Common myeloid progenitor, CD34-positive (primary cell): ENCODE measurements at regions not wholly inside any gene's neighbourhood (a gene's known extent, or its start where the extent isn't known, plus 50 kb on each side); places are given as distances from the start of the nearest gene placed in this dataset.

Source experiments
- CTCF ChIA-PET: fragments of 350-600 bp; sonication (Branson Sonifier 250); formaldehyde crosslinking; loops from one replicate; lab custom pipeline; 2021; ENCODE audit warnings: antibody characterized with exemption; lab: Charles Lee
- POLR2A ChIA-PET: fragments of 350-600 bp; sonication (Branson Sonifier 250); formaldehyde crosslinking; loops from one replicate; lab custom pipeline; 2021; ENCODE audit warnings: antibody characterized with exemption; lab: Charles Lee
- DNase-seq, 3 donors: peaks; one replicate each; pipeline versions ENCODE4 v3.0.0 to v3.0.0-alpha.2; 2013
- H3K27ac ChIP-seq, 2 experiments: 1 replicate in 1 of 2; 2 replicates in 1 of 2; pipeline ENCODE4 v1.7.0; 2013; ENCODE audit warnings: inconsistent platforms in 2 of 2, low read length in 2 of 2, mild to moderate bottlenecking in 2 of 2, low read depth in 1 of 2, moderate library complexity in 1 of 2; ENCODE audit not compliant: severe bottlenecking in 2 of 2, insufficient read depth in 1 of 2, poor library complexity in 1 of 2
- H3K27me3 ChIP-seq, 5 experiments: replicated peaks in 2 of 5; 1 replicate in 3 of 5; 2 replicates in 2 of 5; pipeline versions ENCODE4 v1.6.1 to v1.7.0; 2013; ENCODE audit warnings: low read length in 4 of 5, mild to moderate bottlenecking in 2 of 5, moderate library complexity in 2 of 5, inconsistent platforms in 1 of 5; ENCODE audit not compliant: insufficient read depth in 5 of 5, control insufficient read depth in 4 of 5
- H3K36me3 ChIP-seq, 4 experiments: 1 replicate in 2 of 4; 2 replicates in 2 of 4; pipeline versions ENCODE4 v1.6.1 to v1.7.0; 2013; ENCODE audit warnings: low read length in 3 of 4, control low read depth in 1 of 4, mild to moderate bottlenecking in 1 of 4; ENCODE audit not compliant: control insufficient read depth in 4 of 4, insufficient read depth in 4 of 4
- H3K4me1 ChIP-seq, 4 experiments: 1 replicate in 3 of 4; 2 replicates in 1 of 4; pipeline versions ENCODE4 v1.6.1 to v1.7.1; 2013; ENCODE audit warnings: low read length in 3 of 4, mild to moderate bottlenecking in 3 of 4, control low read depth in 1 of 4, inconsistent platforms in 1 of 4, moderate library complexity in 1 of 4; ENCODE audit not compliant: control insufficient read depth in 4 of 4, insufficient read depth in 4 of 4; ENCODE audit errors: control extremely low read depth in 1 of 4
- H3K4me3 ChIP-seq, 7 experiments: 1 replicate in 4 of 7; 2 replicates in 3 of 7; pipeline versions ENCODE4 v1.5.1 to v1.7.0; 2013; ENCODE audit warnings: mild to moderate bottlenecking in 7 of 7, low read length in 6 of 7, moderate library complexity in 6 of 7, inconsistent platforms in 2 of 7, low read depth in 2 of 7, control low read depth in 1 of 7; ENCODE audit not compliant: insufficient read depth in 4 of 7, control insufficient read depth in 1 of 7; ENCODE audit errors: extremely low read depth in 1 of 7
- H3K9me3 ChIP-seq, 5 experiments: 1 replicate in 4 of 5; 2 replicates in 1 of 5; pipeline versions ENCODE4 v1.6.1 to v1.7.1; 2013; ENCODE audit warnings: low read length in 4 of 5, mild to moderate bottlenecking in 2 of 5, inconsistent platforms in 1 of 5, low read depth in 1 of 5, moderate library complexity in 1 of 5; ENCODE audit not compliant: control insufficient read depth in 4 of 5, insufficient read depth in 2 of 5; ENCODE audit errors: control extremely low read depth in 1 of 5
- WGBS: methylation state at CpG from one replicate; pipeline ENCODE4 v1.1.5; 2013; ENCODE audit not compliant: insufficient coverage; 5-methylcytosine and 5-hydroxymethylcytosine counted together

DNA sequence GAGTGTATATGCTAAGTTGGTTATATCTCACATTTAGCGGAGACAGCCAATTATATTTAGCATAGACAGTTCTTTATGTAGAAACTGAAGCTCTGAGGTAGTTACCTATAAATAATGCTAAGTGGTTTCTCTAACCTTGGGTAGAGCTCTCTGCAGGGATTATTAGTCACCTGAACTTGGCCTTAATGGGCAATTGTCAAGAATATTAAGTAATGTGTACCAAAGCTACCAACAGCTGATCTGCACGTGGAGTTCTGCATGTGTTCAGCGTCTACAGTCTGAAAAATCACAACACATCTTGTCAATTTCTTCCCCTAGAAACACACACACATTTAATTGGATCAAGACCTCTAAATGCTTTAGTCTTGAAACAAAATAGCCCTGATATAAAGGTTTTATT, 740.6 kb upstream of the FAM241A start:
- no peak overlapping the region for H3K27ac ChIP-seq
- H3K4me1 ChIP-seq = no peaks in the 10 kb centered on the region
- ChIA-PET POLR2A (no interaction called here), CTCF (interaction anchor here (1.4 kb wide), 1 partner anchor 11 kb away, joined by 3 read pairs; no protein-coding TSS in a partner anchor)
- no peak for DNase-seq
- no CpG with 5 or more reads among the region's 3 CpGs for WGBS
- no peaks in the 10 kb centered on the region for H3K9me3 ChIP-seq
- H3K27me3 ChIP-seq = no peaks in the 10 kb centered on the region
- H3K4me3 ChIP-seq = no peak overlapping the region
- no peaks in the 10 kb centered on the region for H3K36me3 ChIP-seq

DNA sequence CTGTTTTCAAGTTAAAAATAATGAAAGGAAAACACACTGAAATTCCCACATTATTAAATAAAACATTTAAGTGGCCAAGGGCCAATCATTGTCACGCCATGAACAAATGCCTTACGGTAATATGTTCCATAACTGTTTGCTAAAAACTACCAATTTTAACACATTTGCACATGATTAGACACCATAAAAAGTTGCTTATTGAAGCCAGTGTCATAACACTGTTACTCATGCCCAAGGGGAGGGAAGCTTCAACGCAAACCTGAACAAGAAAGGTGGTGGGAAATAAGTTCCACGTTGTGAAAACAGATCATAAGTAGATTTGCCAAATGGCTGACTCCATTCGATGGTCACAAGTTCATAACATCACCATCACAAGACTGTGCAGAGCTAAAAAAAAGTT, 739.3 kb upstream of the FAM241A start:
- Histone ChIP-seq H3K36me3 (no peaks in the 10 kb centered on the region), H3K9me3 (no peaks in the 10 kb centered on the region), H3K4me1 (no peaks in the 10 kb centered on the region), H3K27ac (no peak overlapping the region), H3K27me3 (no peaks in the 10 kb centered on the region), H3K4me3 (no peak overlapping the region)
- 79% methylated on average over 5 of the region's 5 CpGs for WGBS
- no peak for DNase-seq
- CTCF ChIA-PET = interaction anchor here (1.4 kb wide), 1 partner anchor 10 kb away, joined by 3 read pairs; no protein-coding TSS in a partner anchor
- POLR2A ChIA-PET = no interaction called here

- no peaks in the 10 kb centered on the region for H3K4me1 ChIP-seq
- H3K4me3 ChIP-seq = no peak overlapping the region
- H3K27me3 ChIP-seq = no peaks in the 10 kb centered on the region
- CTCF ChIA-PET = no interaction called here
- H3K9me3 ChIP-seq = no peaks in the 10 kb centered on the region
- POLR2A ChIA-PET = no interaction called here
- no peak overlapping the region for H3K27ac ChIP-seq
- H3K36me3 ChIP-seq = no peaks in the 10 kb centered on the region
- DNase-seq = no peak
Observed at GRCh38 chr4:111410571-111410970, 734.7 kb upstream of the FAM241A start.

GRCh38 chr4:111417521-111417920, 727.7 kb upstream of the FAM241A start:
- DNase-seq = no peak

DNA sequence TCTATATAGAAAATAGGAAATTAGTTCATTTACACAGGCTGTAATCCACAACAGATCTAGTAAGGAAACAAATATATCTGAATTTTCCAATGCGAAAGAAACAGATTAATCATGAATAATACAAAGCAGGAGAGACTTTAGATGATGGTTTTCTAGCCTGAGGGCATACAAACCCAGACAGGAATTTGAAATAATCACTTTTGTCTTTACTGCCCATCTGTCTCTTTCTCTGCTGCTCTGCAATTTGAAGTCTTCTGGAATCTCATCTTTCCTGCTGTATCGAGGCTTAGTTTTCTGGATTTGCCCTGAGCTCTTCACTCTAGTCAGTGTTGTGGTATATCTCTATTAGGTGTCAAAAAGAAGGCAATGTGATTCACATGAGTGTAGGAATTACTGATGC, 711.8 kb upstream of the FAM241A start:
- H3K27ac ChIP-seq = no peak overlapping the region
- CTCF ChIA-PET = interaction anchor here (1.1 kb wide), 1 partner anchor 20 kb away, joined by 3 read pairs; no protein-coding TSS in a partner anchor
- H3K4me3 ChIP-seq = no peak overlapping the region
- H3K36me3 ChIP-seq = no peaks in the 10 kb centered on the region
- POLR2A ChIA-PET = no interaction called here
- no peak for DNase-seq
- H3K4me1 ChIP-seq = no peaks in the 10 kb centered on the region
- WGBS = 100% methylated on average over 1 of the region's 2 CpGs
- no peaks in the 10 kb centered on the region for H3K9me3 ChIP-seq
- H3K27me3 ChIP-seq = no peaks in the 10 kb centered on the region

More at GRCh38 chr4:111417521-111417920, 727.7 kb upstream of the FAM241A start:
- H3K9me3 ChIP-seq = no peaks in the 10 kb centered on the region
- ChIA-PET CTCF (no interaction called here), POLR2A (no interaction called here)
- no peak overlapping the region for H3K27ac ChIP-seq
- H3K36me3 ChIP-seq = no peaks in the 10 kb centered on the region
- H3K4me1 ChIP-seq = no peaks in the 10 kb centered on the region
- H3K27me3 ChIP-seq = no peaks in the 10 kb centered on the region
- H3K4me3 ChIP-seq = no peak overlapping the region

GRCh38 chr4:111434586-111434985, 710.7 kb upstream of the FAM241A start:
- WGBS = 85% methylated on average over 5 of the region's 7 CpGs
- H3K27ac ChIP-seq = no peak overlapping the region
- no peak overlapping the region for H3K4me3 ChIP-seq
- CTCF ChIA-PET = interaction anchor here (1.1 kb wide), 1 partner anchor 18 kb away, joined by 3 read pairs; no protein-coding TSS in a partner anchor
- H3K4me1 ChIP-seq = no peaks in the 10 kb centered on the region
- POLR2A ChIA-PET = no interaction called here
- DNase-seq = no peak
- H3K9me3 ChIP-seq = no peaks in the 10 kb centered on the region
- H3K27me3 ChIP-seq = no peaks in the 10 kb centered on the region
- no peaks in the 10 kb centered on the region for H3K36me3 ChIP-seq

DNA sequence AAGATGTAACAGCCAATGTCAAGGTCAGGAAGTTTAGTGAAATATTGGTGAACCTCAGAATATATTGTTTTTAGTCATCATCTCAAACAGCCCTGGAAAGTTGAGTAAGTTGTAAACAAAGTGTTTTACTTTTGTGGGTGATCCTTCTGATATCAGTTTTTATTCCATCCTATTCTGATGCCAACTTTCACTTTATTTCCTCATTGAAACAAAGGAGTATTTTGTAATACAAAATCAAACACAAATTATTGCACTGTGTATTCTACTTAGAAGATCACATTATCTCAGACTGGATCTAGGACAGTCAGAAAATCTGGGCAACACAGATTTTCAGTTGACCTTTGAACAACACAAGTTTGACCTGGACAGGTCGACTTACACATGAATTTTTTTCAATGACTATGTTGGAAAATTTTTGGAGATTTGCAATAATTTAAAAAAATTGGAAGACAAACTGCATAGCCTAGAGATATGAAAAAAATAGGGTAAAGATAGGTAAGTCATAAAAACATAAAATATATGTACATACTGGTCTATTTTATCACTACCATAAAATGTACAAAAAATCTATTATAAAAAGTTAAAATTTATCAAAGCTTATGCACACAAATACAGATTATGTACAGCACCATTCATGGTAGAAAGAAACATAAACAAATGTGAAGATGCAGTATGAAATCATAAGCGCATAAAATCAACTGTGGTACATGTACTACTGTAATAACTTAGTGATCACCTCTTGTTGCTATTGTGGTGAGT, 709.1 kb upstream of the FAM241A start:
- Histone ChIP-seq H3K36me3 (no peaks in the 10 kb centered on the region), H3K4me3 (no peak overlapping the region), H3K9me3 (no peaks in the 10 kb centered on the region), H3K27ac (no peak overlapping the region), H3K27me3 (no peaks in the 10 kb centered on the region), H3K4me1 (no peaks in the 10 kb centered on the region)
- WGBS = 100% methylated on average over 1 of the region's 2 CpGs
- ChIA-PET CTCF (no interaction called here), POLR2A (no interaction called here)
- DNase-seq = no peak
